ENCODE measurements at regions not wholly inside any gene's neighbourhood (a gene's known extent, or its start where the extent isn't known, plus 50 kb on each side); places are given as distances from the start of the nearest gene placed in this dataset.

GRCh38 chr10:90274721-90275468, 573.5 kb downstream of the KIF20B start:
- H3K27ac ChIP-seq (ENCODE audit: low read depth in 1 of 2, low read length in 2 of 2), result no peak overlapping the region
- H3K27me3 ChIP-seq (ENCODE audit: control insufficient read depth in 4 of 4, insufficient read depth in 4 of 4, low read length in 3 of 4), result no peaks in the 10 kb centered on the region
- 74% methylated on average over 5 of the region's 5 CpGs for WGBS
- no peaks in the 10 kb centered on the region for H3K4me1 ChIP-seq (ENCODE audit: control insufficient read depth in 4 of 4, insufficient read depth in 4 of 4, low read length in 3 of 4)
- H3K36me3 ChIP-seq (ENCODE audit: control insufficient read depth in 4 of 4, insufficient read depth in 3 of 4, low read depth in 1 of 4, low read length in 3 of 4), result no peaks in the 10 kb centered on the region
- no peak overlapping the region for H3K4me3 ChIP-seq (ENCODE audit: low read depth in 1 of 3, low read length in 3 of 3)
- no peaks in the 10 kb centered on the region for H3K9me3 ChIP-seq (ENCODE audit: control insufficient read depth in 4 of 4, low read length in 3 of 4)
- TF ChIP-seq JUND (IDR thresholded peaks at IDR 0.05) (no peak), RXRA (IDR thresholded peaks at IDR 0.05) (no peak), YY1 (IDR thresholded peaks at IDR 0.05) (no peak)
- TF ChIP-seq, protein P1, sequence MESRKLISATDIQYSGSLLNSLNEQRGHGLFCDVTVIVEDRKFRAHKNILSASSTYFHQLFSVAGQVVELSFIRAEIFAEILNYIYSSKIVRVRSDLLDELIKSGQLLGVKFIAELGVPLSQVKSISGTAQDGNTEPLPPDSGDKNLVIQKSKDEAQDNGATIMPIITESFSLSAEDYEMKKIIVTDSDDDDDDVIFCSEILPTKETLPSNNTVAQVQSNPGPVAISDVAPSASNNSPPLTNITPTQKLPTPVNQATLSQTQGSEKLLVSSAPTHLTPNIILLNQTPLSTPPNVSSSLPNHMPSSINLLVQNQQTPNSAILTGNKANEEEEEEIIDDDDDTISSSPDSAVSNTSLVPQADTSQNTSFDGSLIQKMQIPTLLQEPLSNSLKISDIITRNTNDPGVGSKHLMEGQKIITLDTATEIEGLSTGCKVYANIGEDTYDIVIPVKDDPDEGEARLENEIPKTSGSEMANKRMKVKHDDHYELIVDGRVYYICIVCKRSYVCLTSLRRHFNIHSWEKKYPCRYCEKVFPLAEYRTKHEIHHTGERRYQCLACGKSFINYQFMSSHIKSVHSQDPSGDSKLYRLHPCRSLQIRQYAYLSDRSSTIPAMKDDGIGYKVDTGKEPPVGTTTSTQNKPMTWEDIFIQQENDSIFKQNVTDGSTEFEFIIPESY (IDR thresholded peaks at IDR 0.05), result no peak
- H3K9ac ChIP-seq (ENCODE audit: low read depth in 1 of 2, low read length in 2 of 2), result no peak overlapping the region
- DNase-seq (ENCODE audit: low spot score), result no peak

DNA sequence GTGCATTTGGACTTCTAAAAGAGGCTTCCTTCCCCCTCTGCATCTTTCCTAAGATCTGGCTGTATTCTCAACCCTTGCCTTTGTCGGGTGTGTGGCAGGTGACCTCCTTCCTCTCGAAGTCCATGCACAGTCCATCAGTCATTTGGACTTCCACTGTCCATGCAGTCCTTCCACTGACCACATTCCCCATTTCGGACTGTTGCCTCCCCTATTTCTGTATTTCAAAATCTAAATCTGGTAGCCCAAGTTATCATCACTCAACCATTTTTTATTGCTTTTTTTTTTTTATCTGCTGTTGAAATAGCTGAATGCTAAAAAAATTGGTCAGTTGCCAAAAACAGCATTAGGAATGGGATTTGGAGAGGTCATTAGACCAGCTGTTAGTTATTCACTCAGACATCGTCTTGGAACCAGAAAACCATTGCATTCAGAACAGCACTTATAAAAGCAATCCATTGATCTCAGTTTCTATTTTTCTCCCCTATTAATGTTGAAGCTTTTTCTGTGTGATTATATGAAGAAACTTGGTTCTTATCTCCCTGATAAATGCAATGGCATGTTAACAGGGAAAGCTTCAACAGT, 575.6 kb downstream of the KIF20B start:
- H3K27ac ChIP-seq (ENCODE audit: low read depth in 1 of 2, low read length in 2 of 2), result no peak overlapping the region
- no peak for DNase-seq (ENCODE audit: low spot score)
- H3K9ac ChIP-seq (ENCODE audit: low read depth in 1 of 2, low read length in 2 of 2), result no peak overlapping the region
- H3K4me3 ChIP-seq (ENCODE audit: low read depth in 1 of 3, low read length in 3 of 3), result no peak overlapping the region
- H3K4me1 ChIP-seq (ENCODE audit: control insufficient read depth in 4 of 4, insufficient read depth in 4 of 4, low read length in 3 of 4), result no peaks in the 10 kb centered on the region
- no peak for TF ChIP-seq HNF4A (conservative IDR thresholded peaks at IDR 0.05)
- TF ChIP-seq, protein P2, sequence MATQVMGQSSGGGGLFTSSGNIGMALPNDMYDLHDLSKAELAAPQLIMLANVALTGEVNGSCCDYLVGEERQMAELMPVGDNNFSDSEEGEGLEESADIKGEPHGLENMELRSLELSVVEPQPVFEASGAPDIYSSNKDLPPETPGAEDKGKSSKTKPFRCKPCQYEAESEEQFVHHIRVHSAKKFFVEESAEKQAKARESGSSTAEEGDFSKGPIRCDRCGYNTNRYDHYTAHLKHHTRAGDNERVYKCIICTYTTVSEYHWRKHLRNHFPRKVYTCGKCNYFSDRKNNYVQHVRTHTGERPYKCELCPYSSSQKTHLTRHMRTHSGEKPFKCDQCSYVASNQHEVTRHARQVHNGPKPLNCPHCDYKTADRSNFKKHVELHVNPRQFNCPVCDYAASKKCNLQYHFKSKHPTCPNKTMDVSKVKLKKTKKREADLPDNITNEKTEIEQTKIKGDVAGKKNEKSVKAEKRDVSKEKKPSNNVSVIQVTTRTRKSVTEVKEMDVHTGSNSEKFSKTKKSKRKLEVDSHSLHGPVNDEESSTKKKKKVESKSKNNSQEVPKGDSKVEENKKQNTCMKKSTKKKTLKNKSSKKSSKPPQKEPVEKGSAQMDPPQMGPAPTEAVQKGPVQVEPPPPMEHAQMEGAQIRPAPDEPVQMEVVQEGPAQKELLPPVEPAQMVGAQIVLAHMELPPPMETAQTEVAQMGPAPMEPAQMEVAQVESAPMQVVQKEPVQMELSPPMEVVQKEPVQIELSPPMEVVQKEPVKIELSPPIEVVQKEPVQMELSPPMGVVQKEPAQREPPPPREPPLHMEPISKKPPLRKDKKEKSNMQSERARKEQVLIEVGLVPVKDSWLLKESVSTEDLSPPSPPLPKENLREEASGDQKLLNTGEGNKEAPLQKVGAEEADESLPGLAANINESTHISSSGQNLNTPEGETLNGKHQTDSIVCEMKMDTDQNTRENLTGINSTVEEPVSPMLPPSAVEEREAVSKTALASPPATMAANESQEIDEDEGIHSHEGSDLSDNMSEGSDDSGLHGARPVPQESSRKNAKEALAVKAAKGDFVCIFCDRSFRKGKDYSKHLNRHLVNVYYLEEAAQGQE (IDR thresholded peaks at IDR 0.05), result no peak
- TF ChIP-seq, protein P1 (IDR thresholded peaks at IDR 0.05), result no peak
- H3K9me3 ChIP-seq (ENCODE audit: control insufficient read depth in 4 of 4, low read length in 3 of 4), result no peaks in the 10 kb centered on the region
- WGBS, result 78% methylated on average over 4 of the region's 4 CpGs
- no peaks in the 10 kb centered on the region for H3K36me3 ChIP-seq (ENCODE audit: control insufficient read depth in 4 of 4, insufficient read depth in 3 of 4, low read depth in 1 of 4, low read length in 3 of 4)
- H3K27me3 ChIP-seq (ENCODE audit: control insufficient read depth in 4 of 4, insufficient read depth in 4 of 4, low read length in 3 of 4), result no peaks in the 10 kb centered on the region

GRCh38 chr10:90286406-90286805, 571.4 kb downstream of the HTR7 start:
- Histone ChIP-seq H3K27me3 (ENCODE audit: control insufficient read depth in 4 of 4, insufficient read depth in 4 of 4, low read length in 3 of 4) (no peaks in the 10 kb centered on the region), H3K9ac (ENCODE audit: low read depth in 1 of 2, low read length in 2 of 2) (no peak overlapping the region), H3K27ac (ENCODE audit: low read depth in 1 of 2, low read length in 2 of 2) (no peak overlapping the region), H3K36me3 (ENCODE audit: control insufficient read depth in 4 of 4, insufficient read depth in 3 of 4, low read depth in 1 of 4, low read length in 3 of 4) (no peaks in the 10 kb centered on the region), H3K4me1 (ENCODE audit: control insufficient read depth in 4 of 4, insufficient read depth in 4 of 4, low read length in 3 of 4) (no peaks in the 10 kb centered on the region), H3K4me3 (ENCODE audit: low read depth in 1 of 3, low read length in 3 of 3) (no peak overlapping the region), H3K9me3 (ENCODE audit: control insufficient read depth in 4 of 4, low read length in 3 of 4) (no peaks in the 10 kb centered on the region)
- WGBS, result 82% methylated on average over 2 of the region's 2 CpGs
- no peak for DNase-seq (ENCODE audit: low spot score)
- TF ChIP-seq FOXA1 (IDR thresholded peaks at IDR 0.05) (no peak), HNF4A (conservative IDR thresholded peaks at IDR 0.05) (no peak), CTCF (IDR thresholded peaks at IDR 0.05; ENCODE audit: low read depth, low read length, missing input control) (no peak), GABPA (IDR thresholded peaks at IDR 0.05 in 1 of 2, conservative IDR thresholded peaks at IDR 0.05 in 1 of 2) (no peak), RAD21 (IDR thresholded peaks at IDR 0.05) (no peak), RXRA (IDR thresholded peaks at IDR 0.05) (no peak), MAX (IDR thresholded peaks at IDR 0.05) (no peak), JUND (IDR thresholded peaks at IDR 0.05) (no peak), EGR1 (IDR thresholded peaks at IDR 0.05; ENCODE audit: low read depth in 2 of 2) (no peak), SP1 (IDR thresholded peaks at IDR 0.05) (no peak), HNF4G (IDR thresholded peaks at IDR 0.05) (no peak)
- TF ChIP-seq, protein P1 (IDR thresholded peaks at IDR 0.05), result no peak
